Liver (tissue), 8 donors: ENCODE measurements at regions not wholly inside any gene's neighbourhood (a gene's known extent, or its start where the extent isn't known, plus 50 kb on each side); places are given as distances from the start of the nearest gene placed in this dataset.

Experiments
- DNase-seq: peaks from one replicate; pipeline ENCODE4 v3.0.0-alpha.2; 2017; ENCODE audit warnings: low spot score
- H3K27ac ChIP-seq, 2 donors: one replicate each; pipeline ENCODE4 v1.7.0; 2013; ENCODE audit warnings: inconsistent platforms in 2 of 2, low read length in 2 of 2, control low read depth in 1 of 2, low read depth in 1 of 2, mild to moderate bottlenecking in 1 of 2
- H3K27me3 ChIP-seq, 4 donors: one replicate each; pipeline versions ENCODE4 v1.6.1 to v1.7.0; 2013; ENCODE audit warnings: low read length in 3 of 4, inconsistent platforms in 1 of 4, mild to moderate bottlenecking in 1 of 4, moderate library complexity in 1 of 4; ENCODE audit not compliant: control insufficient read depth in 4 of 4, insufficient read depth in 4 of 4
- H3K36me3 ChIP-seq, 4 donors: one replicate each; pipeline versions ENCODE4 v1.6.1 to v1.7.0; 2013; ENCODE audit warnings: low read length in 3 of 4, mild to moderate bottlenecking in 3 of 4, low read depth in 1 of 4, moderate library complexity in 1 of 4; ENCODE audit not compliant: control insufficient read depth in 4 of 4, insufficient read depth in 3 of 4
- H3K4me1 ChIP-seq, 4 donors: one replicate each; pipeline versions ENCODE4 v1.6.1 to v1.7.0; 2013; ENCODE audit warnings: low read length in 3 of 4, mild to moderate bottlenecking in 3 of 4, moderate library complexity in 1 of 4; ENCODE audit not compliant: control insufficient read depth in 4 of 4, insufficient read depth in 4 of 4
- H3K4me3 ChIP-seq, 3 donors: one replicate each; pipeline versions ENCODE4 v1.6.1 to v1.7.0; 2013; ENCODE audit warnings: low read length in 3 of 3, control low read depth in 1 of 3, low read depth in 1 of 3, mild to moderate bottlenecking in 1 of 3
- H3K9ac ChIP-seq, 2 donors: one replicate each; pipeline ENCODE4 v1.7.0; 2013; ENCODE audit warnings: low read length in 2 of 2, mild to moderate bottlenecking in 2 of 2, moderate library complexity in 2 of 2, control low read depth in 1 of 2, low read depth in 1 of 2
- H3K9me3 ChIP-seq, 4 donors: one replicate each; pipeline versions ENCODE4 v1.6.1 to v1.7.0; 2013; ENCODE audit warnings: low read length in 3 of 4; ENCODE audit not compliant: control insufficient read depth in 4 of 4
- CTCF ChIP-seq: fragments of 150-350 bp; IDR thresholded peaks from 2 replicates; pipeline ENCODE4 v1.5.1; 2017; ENCODE audit warnings: improper control_type of control experiment, low read depth, low read length; ENCODE audit not compliant: missing input control
- EGR1 ChIP-seq, 2 donors: IDR thresholded peaks; 2 replicates each; pipeline ENCODE4 v1.6.1; 2016 to 2018; ENCODE audit warnings: antibody characterized with exemption in 2 of 2, low read depth in 2 of 2
- FOXA1 ChIP-seq: IDR thresholded peaks from 2 replicates; pipeline ENCODE4 v1.6.1; 2016; ENCODE audit warnings: antibody characterized with exemption
- FOXA2 ChIP-seq: IDR thresholded peaks from 2 replicates; pipeline ENCODE4 v1.6.1; 2016; ENCODE audit warnings: antibody characterized with exemption
- GABPA ChIP-seq, 2 donors: IDR thresholded peaks in 1 of 2; conservative IDR thresholded peaks in 1 of 2; 2 replicates each; pipeline ENCODE4 v1.6.1; 2016; ENCODE audit warnings: antibody characterized with exemption in 2 of 2, mild to moderate bottlenecking in 1 of 2, moderate library complexity in 1 of 2
- HNF4A ChIP-seq, 2 donors: conservative IDR thresholded peaks; 2 replicates each; pipeline ENCODE4 v1.6.1; 2016; ENCODE audit warnings: antibody characterized with exemption in 2 of 2, mild to moderate bottlenecking in 2 of 2
- HNF4G ChIP-seq: IDR thresholded peaks from 2 replicates; pipeline ENCODE4 v1.6.1; 2016; ENCODE audit warnings: antibody characterized with exemption
- JUND ChIP-seq, 2 donors: IDR thresholded peaks; 2 replicates each; pipeline ENCODE4 v1.6.1; 2016; ENCODE audit warnings: antibody characterized with exemption in 2 of 2
- NR2F2 ChIP-seq: IDR thresholded peaks from 2 replicates; pipeline ENCODE4 v1.6.1; 2016; ENCODE audit warnings: antibody characterized with exemption
- RAD21 ChIP-seq, 2 donors: IDR thresholded peaks; 2 replicates each; pipeline ENCODE4 v1.6.1; 2016; ENCODE audit warnings: antibody characterized with exemption in 2 of 2, mild to moderate bottlenecking in 2 of 2
- REST ChIP-seq: IDR thresholded peaks from 2 replicates; pipeline ENCODE4 v1.6.1; 2016; ENCODE audit warnings: antibody characterized with exemption, mild to moderate bottlenecking
- RXRA ChIP-seq, 2 donors: IDR thresholded peaks; 2 replicates each; pipeline ENCODE4 v1.6.1; 2017 to 2018; ENCODE audit warnings: antibody characterized with exemption in 2 of 2, mild to moderate bottlenecking in 1 of 2
- SP1 ChIP-seq: IDR thresholded peaks from 2 replicates; pipeline ENCODE4 v1.6.1; 2018; ENCODE audit warnings: antibody characterized with exemption, mild to moderate bottlenecking
- TAF1 ChIP-seq: conservative IDR thresholded peaks from 2 replicates; pipeline ENCODE4 v1.6.1; 2016; ENCODE audit warnings: antibody characterized with exemption, mild to moderate bottlenecking
- YY1 ChIP-seq: IDR thresholded peaks from 2 replicates; pipeline ENCODE4 v1.6.1; 2016; ENCODE audit warnings: antibody characterized with exemption, mild to moderate bottlenecking
- WGBS: extraction: QIAGEN DNeasy Blood & Tissue Kit; methylation state at CpG from one replicate; pipeline ENCODE4 v1.1.7; 2013; 5-methylcytosine and 5-hydroxymethylcytosine counted together
- TF ChIP-seq, protein P1 (sequence below): IDR thresholded peaks from 2 replicates; pipeline ENCODE4 v1.6.1; 2016; ENCODE audit warnings: antibody characterized with exemption
- TF ChIP-seq, protein P2 (sequence below): IDR thresholded peaks from 2 replicates; pipeline ENCODE4 v1.6.1; 2016; ENCODE audit warnings: antibody characterized with exemption
- TF ChIP-seq, protein P3 (sequence below): IDR thresholded peaks from 2 replicates; pipeline ENCODE4 v1.6.1; 2016; ENCODE audit warnings: antibody characterized with exemption
- donor health status: healthy.
- donor health status: healthy.
- donor health status: healthy.
- donor health status: healthy.
- donor health status: healthy.

DNA sequence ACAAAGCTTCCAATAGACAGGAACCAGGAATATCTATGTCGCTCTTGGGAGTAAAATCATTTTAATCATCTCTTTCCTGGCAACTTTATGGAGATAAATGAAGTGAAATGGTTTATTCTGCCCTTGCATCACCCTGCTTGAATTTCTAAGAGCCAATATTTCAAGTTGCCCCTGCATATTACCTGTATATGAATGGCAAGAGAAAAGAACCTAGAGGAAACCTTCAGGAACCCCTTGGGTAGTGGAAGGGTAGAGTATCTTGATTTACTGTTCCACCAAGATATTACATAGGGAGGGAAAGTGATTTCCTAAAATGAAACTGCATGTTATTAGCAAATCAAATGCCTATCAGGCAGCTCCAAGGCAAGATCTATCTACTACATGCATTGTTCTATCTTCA lies 308.4 kb upstream of the NAV3 start (continued):
- TF ChIP-seq REST: no peak
- no peak for TF ChIP-seq TAF1
- no peak for TF ChIP-seq JUND (IDR thresholded peaks at IDR 0.05)
- no peak for TF ChIP-seq RXRA (IDR thresholded peaks at IDR 0.05)

DNA sequence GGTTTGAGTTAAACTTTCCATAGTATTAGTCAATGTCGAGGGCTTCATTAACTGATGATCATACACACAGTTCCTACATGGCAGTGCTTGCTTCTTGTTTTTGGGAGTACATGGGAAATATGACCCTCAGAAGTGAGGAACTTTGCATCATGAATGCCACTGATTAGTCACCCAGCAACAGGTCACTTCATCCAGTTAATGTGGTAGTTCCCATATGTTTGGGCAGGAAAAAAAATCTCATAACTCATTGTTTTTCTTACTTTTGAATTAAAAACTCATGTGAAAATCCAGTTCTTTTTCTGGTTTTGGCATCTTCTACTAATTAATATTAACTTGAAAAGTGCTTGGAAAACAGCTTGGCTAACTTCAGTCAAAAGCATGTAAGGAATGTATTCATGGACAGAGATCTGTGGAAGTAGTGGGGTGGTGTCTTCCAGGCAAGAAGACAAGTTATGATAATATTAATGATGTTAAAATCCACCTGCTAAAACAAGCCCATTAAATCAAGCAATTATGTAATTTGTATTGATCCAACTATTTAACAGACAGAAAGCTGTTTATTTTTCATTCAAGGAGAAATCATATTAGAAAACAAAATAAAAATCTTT lies 309.1 kb upstream of the NAV3 start:
- Histone ChIP-seq H3K9ac (no peak overlapping the region), H3K36me3 (no peaks in the 10 kb centered on the region), H3K4me1 (no peaks in the 10 kb centered on the region), H3K27ac (no peak overlapping the region), H3K27me3 (no peaks in the 10 kb centered on the region), H3K9me3 (no peaks in the 10 kb centered on the region), H3K4me3 (no peak overlapping the region)
- no peak for DNase-seq
- WGBS: 70% methylated on average over 1 of the region's 1 CpG
- no peak for TF ChIP-seq FOXA1
- TF ChIP-seq HNF4A (conservative IDR thresholded peaks at IDR 0.05): no peak
- TF ChIP-seq RAD21 (IDR thresholded peaks at IDR 0.05): no peak
- TF ChIP-seq HNF4G: no peak
- TF ChIP-seq REST: no peak
- no peak for TF ChIP-seq YY1
- TF ChIP-seq CTCF: no peak
- TF ChIP-seq, protein P1, sequence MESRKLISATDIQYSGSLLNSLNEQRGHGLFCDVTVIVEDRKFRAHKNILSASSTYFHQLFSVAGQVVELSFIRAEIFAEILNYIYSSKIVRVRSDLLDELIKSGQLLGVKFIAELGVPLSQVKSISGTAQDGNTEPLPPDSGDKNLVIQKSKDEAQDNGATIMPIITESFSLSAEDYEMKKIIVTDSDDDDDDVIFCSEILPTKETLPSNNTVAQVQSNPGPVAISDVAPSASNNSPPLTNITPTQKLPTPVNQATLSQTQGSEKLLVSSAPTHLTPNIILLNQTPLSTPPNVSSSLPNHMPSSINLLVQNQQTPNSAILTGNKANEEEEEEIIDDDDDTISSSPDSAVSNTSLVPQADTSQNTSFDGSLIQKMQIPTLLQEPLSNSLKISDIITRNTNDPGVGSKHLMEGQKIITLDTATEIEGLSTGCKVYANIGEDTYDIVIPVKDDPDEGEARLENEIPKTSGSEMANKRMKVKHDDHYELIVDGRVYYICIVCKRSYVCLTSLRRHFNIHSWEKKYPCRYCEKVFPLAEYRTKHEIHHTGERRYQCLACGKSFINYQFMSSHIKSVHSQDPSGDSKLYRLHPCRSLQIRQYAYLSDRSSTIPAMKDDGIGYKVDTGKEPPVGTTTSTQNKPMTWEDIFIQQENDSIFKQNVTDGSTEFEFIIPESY: no peak
- TF ChIP-seq NR2F2: no peak
- no peak for TF ChIP-seq GABPA (IDR thresholded peaks at IDR 0.05 in 1 of 2, conservative IDR thresholded peaks at IDR 0.05 in 1 of 2)
- no peak for TF ChIP-seq RXRA (IDR thresholded peaks at IDR 0.05)
- no peak for TF ChIP-seq FOXA2
- TF ChIP-seq, protein P2, sequence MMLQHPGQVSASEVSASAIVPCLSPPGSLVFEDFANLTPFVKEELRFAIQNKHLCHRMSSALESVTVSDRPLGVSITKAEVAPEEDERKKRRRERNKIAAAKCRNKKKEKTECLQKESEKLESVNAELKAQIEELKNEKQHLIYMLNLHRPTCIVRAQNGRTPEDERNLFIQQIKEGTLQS: no peak
- no peak for TF ChIP-seq JUND (IDR thresholded peaks at IDR 0.05)
- TF ChIP-seq, protein P3, sequence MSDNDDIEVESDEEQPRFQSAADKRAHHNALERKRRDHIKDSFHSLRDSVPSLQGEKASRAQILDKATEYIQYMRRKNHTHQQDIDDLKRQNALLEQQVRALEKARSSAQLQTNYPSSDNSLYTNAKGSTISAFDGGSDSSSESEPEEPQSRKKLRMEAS: no peak
- no peak for TF ChIP-seq TAF1
- no peak for TF ChIP-seq EGR1 (IDR thresholded peaks at IDR 0.05; ENCODE audit: low read depth in 2 of 2)
- TF ChIP-seq SP1: no peak
